Endothelial cell of umbilical vein (primary cell): ENCODE measurements at regions not wholly inside any gene's neighbourhood (a gene's known extent, or its start where the extent isn't known, plus 50 kb on each side); places are given as distances from the start of the nearest gene placed in this dataset.

Source experiments
- BruUV-seq: library from RNA; stranded (reverse); fragments of 400-500 nt; replicated peaks from 2 replicates; lab custom pipeline; 2021; lab: Mats Ljungman, UMichigan
- CTCF ChIA-PET: fragments of 300-600, 350-600 bp; sonication (Branson Sonifier 250); formaldehyde crosslinking; loops from one replicate; lab custom pipeline; 2021; ENCODE audit warnings: antibody characterized with exemption, inconsistent platforms; lab: Charles Lee
- POLR2A ChIA-PET: fragments of 300-600, 350-600 bp; sonication (Branson Sonifier 250); formaldehyde crosslinking; loops from one replicate; lab custom pipeline; 2021; ENCODE audit warnings: antibody characterized with exemption, inconsistent platforms; lab: Charles Lee
- DNase-seq: peaks from one replicate; pipeline ENCODE4 v3.0.0-alpha.2; 2011; ENCODE audit warnings: low read depth, low spot score
- FAIRE-seq: peaks from 2 replicates; lab custom pipeline; 2011; peaks lifted over from hg19 to GRCh38; lab: Jason Lieb, UNC
- H2AFZ ChIP-seq: 2 replicates; pipeline ENCODE4 v1.6.0; 2012; ENCODE audit warnings: low read depth, low read length, control low read depth, inconsistent platforms
- H3K27ac ChIP-seq: 2 replicates; pipeline ENCODE4 v1.5.1; 2011; ENCODE audit warnings: low read depth, mild to moderate bottlenecking, control low read depth, low read length, moderate library complexity; ENCODE audit not compliant: insufficient read depth
- H3K27me3 ChIP-seq, 2 experiments: 2 replicates each; pipeline versions ENCODE4 v1.6.0 to v1.6.1; 2011; ENCODE audit warnings: low read length in 2 of 2, mixed read lengths in 1 of 2; ENCODE audit not compliant: control insufficient read depth in 2 of 2, insufficient read depth in 2 of 2
- H3K36me3 ChIP-seq, 2 experiments: 2 replicates in 1 of 2; 3 replicates in 1 of 2; pipeline ENCODE4 v1.5.1; 2011; ENCODE audit warnings: low read length in 2 of 2, mild to moderate bottlenecking in 1 of 2, moderate library complexity in 1 of 2; ENCODE audit not compliant: control insufficient read depth in 2 of 2, insufficient read depth in 2 of 2; ENCODE audit errors: extremely low read depth in 1 of 2
- H3K4me1 ChIP-seq: 3 replicates; pipeline ENCODE4 v1.5.1; 2011; ENCODE audit warnings: mild to moderate bottlenecking, low read length; ENCODE audit not compliant: control insufficient read depth, insufficient read depth; ENCODE audit errors: extremely low read depth
- H3K4me2 ChIP-seq: 2 replicates; pipeline ENCODE4 v1.6.1; 2011; ENCODE audit warnings: low read length, control low read depth, mixed read lengths; ENCODE audit not compliant: insufficient read depth
- H3K4me3 ChIP-seq, 3 experiments: fragments of 200-600 bp in 1 of 3; sonication (generic), shearing (Covaris generic) in 1 of 3; replicated peaks in 1 of 3; 2 replicates each; pipeline ENCODE4 v1.5.1; 2011 to 2016; ENCODE audit warnings: control low read depth in 3 of 3, low read length in 3 of 3, mild to moderate bottlenecking in 2 of 3, inconsistent platforms in 1 of 3, low read depth in 1 of 3, moderate library complexity in 1 of 3; ENCODE audit not compliant: insufficient read depth in 1 of 3
- H3K79me2 ChIP-seq: 2 replicates; pipeline ENCODE4 v1.6.0; 2012; ENCODE audit warnings: low read length, inconsistent platforms; ENCODE audit not compliant: control insufficient read depth, insufficient read depth
- H3K9ac ChIP-seq: replicated peaks from 2 replicates; pipeline ENCODE3; 2011; ENCODE audit warnings: low read length, control low read depth; ENCODE audit not compliant: insufficient read depth; ENCODE audit errors: extremely low read depth
- H3K9me1 ChIP-seq: replicated peaks from 3 replicates; pipeline ENCODE4 v1.6.0; 2011; ENCODE audit warnings: mild to moderate bottlenecking, low read length; ENCODE audit not compliant: control insufficient read depth, insufficient read depth; ENCODE audit errors: extremely low read depth
- H3K9me3 ChIP-seq: replicated peaks from 2 replicates; pipeline ENCODE4 v1.5.1; 2012; ENCODE audit warnings: low read length, inconsistent platforms; ENCODE audit not compliant: control insufficient read depth, insufficient read depth
- H4K20me1 ChIP-seq: replicated peaks from 2 replicates; pipeline ENCODE3; 2011; ENCODE audit warnings: mild to moderate bottlenecking, low read length; ENCODE audit not compliant: control insufficient read depth, insufficient read depth; ENCODE audit errors: extremely low read depth
- CTCF ChIP-seq, 2 donors: IDR thresholded peaks; 1 replicate in 1 of 2; 2 replicates in 1 of 2; pipeline ENCODE4 v1.5.1; 2011; ENCODE audit warnings: low read length in 2 of 2, mild to moderate bottlenecking in 2 of 2, moderate library complexity in 2 of 2, control low read depth in 1 of 2, inconsistent platforms in 1 of 2, low read depth in 1 of 2; ENCODE audit not compliant: insufficient read depth in 1 of 2; ENCODE audit errors: extremely low read depth in 1 of 2
- EZH2 ChIP-seq: IDR thresholded peaks from 2 replicates; pipeline ENCODE4 v1.6.1; 2012; ENCODE audit warnings: borderline replicate concordance, low read depth, mild to moderate bottlenecking, moderate library complexity, low read length, inconsistent platforms; ENCODE audit not compliant: severe bottlenecking
- FOS ChIP-seq: IDR thresholded peaks from 2 replicates; pipeline ENCODE4 v1.6.1; 2011; ENCODE audit warnings: mild to moderate bottlenecking, low read length, moderate library complexity, borderline replicate concordance; ENCODE audit not compliant: insufficient read depth
- GATA2 ChIP-seq: IDR thresholded peaks from 2 replicates; pipeline ENCODE4 v1.7.0; 2011; ENCODE audit warnings: low read depth, mild to moderate bottlenecking, moderate library complexity, mixed read lengths, low read length; ENCODE audit not compliant: insufficient read length, insufficient read depth
- JUN ChIP-seq: IDR thresholded peaks from 2 replicates; pipeline ENCODE4 v1.6.1; 2011; ENCODE audit warnings: borderline replicate concordance, low read depth; ENCODE audit not compliant: insufficient read length, insufficient read depth
- MAX ChIP-seq: IDR thresholded peaks from 2 replicates; pipeline ENCODE4 v1.6.1; 2011; ENCODE audit not compliant: insufficient read depth, insufficient read length
- MYC ChIP-seq: IDR thresholded peaks from one replicate; pipeline ENCODE4 v1.6.1; 2011; ENCODE audit warnings: mild to moderate bottlenecking, low read depth, low read length
- POLR2A ChIP-seq: IDR thresholded peaks from 2 replicates; pipeline ENCODE4 v1.6.1; 2012; ENCODE audit warnings: low read depth, mild to moderate bottlenecking, control low read depth, low read length
- POLR2AphosphoS5 ChIP-seq: IDR thresholded peaks from 2 replicates; pipeline ENCODE4 v1.6.1; 2012; ENCODE audit warnings: low read depth, mild to moderate bottlenecking, control low read depth, low read length, moderate library complexity; ENCODE audit not compliant: insufficient read depth
- dilution Hi-C: fragments of 300-500 bp; cut with MboI; formaldehyde crosslinking; loops from one replicate; pipeline ENCODE4 v1.15.0; 2019; ENCODE audit warnings: low sequenced_read_pairs; ENCODE audit not compliant: extremely low pct_ligation_motif_present
- intact Hi-C: fragments of 100-400 bp; cut with micrococcal nuclease; formaldehyde crosslinking; loops from one replicate; pipeline ENCODE4 v1.10.0; 2022

GRCh38 chr5:160925281-160925680 is 73.3 kb upstream of the ATP10B start:
- H3K79me2 ChIP-seq, result no peaks in the 10 kb centered on the region
- no peak overlapping the region for H3K4me3 ChIP-seq
- H3K27ac ChIP-seq, result no peak overlapping the region
- no peaks in the 10 kb centered on the region for H3K4me1 ChIP-seq
- intact Hi-C loops, result no loop called here
- TF ChIP-seq MYC, result no peak
- no peak for TF ChIP-seq POLR2AphosphoS5
- TF ChIP-seq FOS, result no peak
- TF ChIP-seq POLR2A, result no peak
- TF ChIP-seq GATA2, result no peak
- TF ChIP-seq EZH2, result no peak
- TF ChIP-seq MAX, result no peak
- TF ChIP-seq CTCF (IDR thresholded peaks at IDR 0.05; ENCODE audit: extremely low read depth in 1 of 2, insufficient read depth in 1 of 2, low read depth in 1 of 2, low read length in 2 of 2), result no peak
- no peak for TF ChIP-seq JUN
- BruUV-seq, result no TSS peak
- ChIA-PET CTCF (no interaction called here), POLR2A (no interaction called here)
- no peak for FAIRE-seq
- no peaks in the 10 kb centered on the region for H3K27me3 ChIP-seq
- H3K9ac ChIP-seq, result no peak overlapping the region
- H3K9me3 ChIP-seq, result peaks cover 2% of the 10 kb centered on the region
- H2AFZ ChIP-seq, result no peak overlapping the region
- H3K9me1 ChIP-seq, result no peaks in the 10 kb centered on the region
- no peak overlapping the region for H3K4me2 ChIP-seq
- no peaks in the 10 kb centered on the region for H3K36me3 ChIP-seq
- DNase-seq, result no peak
- H4K20me1 ChIP-seq, result no peaks in the 10 kb centered on the region
- dilution Hi-C loops, result no loop called here
